GM12891 (cell line): ENCODE measurements at regions not wholly inside any gene's neighbourhood (a gene's known extent, or its start where the extent isn't known, plus 50 kb on each side); places are given as distances from the start of the nearest gene placed in this dataset.

Experiments used
- POLR2A ChIP-seq: IDR thresholded peaks from 2 replicates; pipeline ENCODE4 v1.6.1; 2011; ENCODE audit warnings: low read depth, low read length, control low read depth
- POLR2AphosphoS5 ChIP-seq: IDR thresholded peaks from 2 replicates; pipeline ENCODE4 v1.6.1; 2011; ENCODE audit warnings: low read depth, low read length, control low read depth
- POU2F2 ChIP-seq: IDR thresholded peaks from 2 replicates; pipeline ENCODE4 v1.6.1; 2011; ENCODE audit warnings: low read depth, mild to moderate bottlenecking, control low read depth, low read length, moderate library complexity

DNA sequence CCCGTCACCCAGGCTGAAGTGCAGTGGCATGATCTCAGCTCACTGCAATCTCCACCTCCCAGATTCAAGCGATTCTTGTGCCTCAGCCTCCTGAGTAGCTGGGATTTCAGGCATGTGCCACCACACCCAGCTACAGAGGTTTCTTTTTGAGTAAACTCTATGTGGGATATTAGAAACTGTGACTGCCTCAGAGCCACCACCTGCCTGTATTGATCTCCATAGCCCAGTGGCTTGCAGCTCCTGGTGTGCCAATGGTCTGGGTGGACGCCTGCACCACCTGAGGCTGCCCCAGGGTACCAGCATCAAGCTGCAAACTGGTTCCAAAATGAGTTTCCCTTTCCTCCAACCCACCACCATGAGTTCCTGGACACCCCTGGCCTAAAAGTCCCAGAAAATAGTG is 89.7 kb upstream of the SLC44A3 start:
- TF ChIP-seq POLR2A (no peak), POLR2AphosphoS5 (no peak), POU2F2 (no peak)
